ENCODE measurements at regions not wholly inside any gene's neighbourhood (a gene's known extent, or its start where the extent isn't known, plus 50 kb on each side); places are given as distances from the start of the nearest gene placed in this dataset.

- Histone ChIP-seq H3K9me3 (ENCODE audit: control insufficient read depth, low read length) (peaks cover 10% of the 10 kb centered on the region), H3K36me3 (ENCODE audit: control insufficient read depth, insufficient read depth, low read length) (no peaks in the 10 kb centered on the region), H3K27me3 (ENCODE audit: control insufficient read depth, insufficient read depth, low read length, poor library complexity, severe bottlenecking) (no peaks in the 10 kb centered on the region), H3K4me3 (ENCODE audit: low read length) (no peak overlapping the region), H3K4me1 (ENCODE audit: control insufficient read depth, insufficient read depth, low read length) (no peaks in the 10 kb centered on the region), H3K27ac (ENCODE audit: low read depth, low read length) (no peak overlapping the region), H3K9ac (ENCODE audit: extremely low read depth, low read length, poor library complexity, severe bottlenecking) (no peak overlapping the region)
- no peak for TF ChIP-seq CTCF (conservative IDR thresholded peaks at IDR 0.05)
- Mint-ChIP-seq H3K4me3 (no peak overlapping the region), H3K36me3 (ENCODE audit: low read depth) (peaks cover 2% of the 10 kb centered on the region), H3K4me1 (peaks cover 4% of the 10 kb centered on the region), H3K27me3 (ENCODE audit: insufficient read depth) (no peaks in the 10 kb centered on the region), H3K9me3 (peaks cover 21% of the 10 kb centered on the region), H3K27ac (no peak overlapping the region)
- 59 to 73% methylated on average over 2 to 3 of the region's 3 CpGs for WGBS, 2 experiments (ENCODE audit: insufficient coverage in 1 of 2, insufficient read length in 1 of 2)
- no peak for DNase-seq
Measured at GRCh38 chr13:79918620-79919019, 422.3 kb downstream of the SPRY2 start.

GRCh38 chr13:79917628-79918027, 423.3 kb downstream of the SPRY2 start:
- no peak for DNase-seq
- Histone ChIP-seq H3K36me3 (ENCODE audit: control insufficient read depth, insufficient read depth, low read length) (no peaks in the 10 kb centered on the region), H3K9me3 (ENCODE audit: control insufficient read depth, low read length) (peaks cover 10% of the 10 kb centered on the region), H3K4me3 (ENCODE audit: low read length) (no peak overlapping the region), H3K27me3 (ENCODE audit: control insufficient read depth, insufficient read depth, low read length, poor library complexity, severe bottlenecking) (no peaks in the 10 kb centered on the region), H3K9ac (ENCODE audit: extremely low read depth, low read length, poor library complexity, severe bottlenecking) (no peak overlapping the region), H3K27ac (ENCODE audit: low read depth, low read length) (no peak overlapping the region), H3K4me1 (ENCODE audit: control insufficient read depth, insufficient read depth, low read length) (no peaks in the 10 kb centered on the region)
- peaks cover 4% of the 10 kb centered on the region for H3K4me1 Mint-ChIP-seq
- peaks cover 14% of the 10 kb centered on the region for H3K9me3 Mint-ChIP-seq
- H3K4me3 Mint-ChIP-seq: no peak overlapping the region
- TF ChIP-seq CTCF (conservative IDR thresholded peaks at IDR 0.05): no peak
- H3K27ac Mint-ChIP-seq: no peak overlapping the region
- H3K27me3 Mint-ChIP-seq (ENCODE audit: insufficient read depth): no peaks in the 10 kb centered on the region
- H3K36me3 Mint-ChIP-seq (ENCODE audit: low read depth): peaks cover 2% of the 10 kb centered on the region
- WGBS, 2 experiments (ENCODE audit: insufficient coverage in 1 of 2, insufficient read length in 1 of 2): 92 to 100% methylated on average over 2 to 3 of the region's 3 CpGs

DNA sequence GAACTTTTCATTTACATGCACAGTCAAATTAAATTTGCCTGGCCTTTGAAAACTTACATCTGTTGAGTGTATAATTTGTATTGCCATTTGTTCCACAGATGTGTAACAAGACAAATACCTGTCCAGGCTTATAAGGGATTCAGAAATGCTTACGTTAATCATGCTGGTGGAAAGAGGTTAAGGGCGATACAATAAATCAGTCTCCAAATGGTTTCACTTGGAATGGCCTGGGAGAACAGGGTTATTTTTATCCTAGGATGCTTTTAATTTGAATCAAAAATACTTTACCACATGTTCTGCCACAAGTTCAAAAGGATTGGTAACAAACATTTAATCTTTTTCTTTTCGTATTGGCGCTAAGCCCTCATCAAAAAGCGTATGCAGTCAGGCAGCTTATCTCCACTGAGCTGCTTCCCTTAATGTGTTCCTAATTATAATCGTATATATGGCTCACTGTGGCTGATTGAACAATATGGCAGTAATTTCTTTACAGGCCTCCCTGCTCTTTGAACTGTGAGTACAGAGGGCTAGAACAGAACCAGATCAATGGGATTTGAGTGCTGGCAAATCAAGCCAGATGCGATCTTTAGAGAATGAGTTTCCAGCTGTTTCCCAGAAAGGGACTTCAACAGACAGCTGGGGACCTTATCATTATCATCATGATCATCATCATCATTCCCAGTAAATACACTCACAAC, 425.7 kb downstream of the SPRY2 start:
- H3K4me3 ChIP-seq (ENCODE audit: low read length): no peak overlapping the region
- Mint-ChIP-seq H3K4me1 (peaks cover 4% of the 10 kb centered on the region), H3K4me3 (no peak overlapping the region), H3K36me3 (ENCODE audit: low read depth) (no peaks in the 10 kb centered on the region), H3K27me3 (ENCODE audit: insufficient read depth) (no peaks in the 10 kb centered on the region), H3K27ac (no peak overlapping the region), H3K9me3 (no peaks in the 10 kb centered on the region)
- H3K27ac ChIP-seq (ENCODE audit: low read depth, low read length): no peak overlapping the region
- H3K9ac ChIP-seq (ENCODE audit: extremely low read depth, low read length, poor library complexity, severe bottlenecking): no peak overlapping the region
- H3K9me3 ChIP-seq (ENCODE audit: control insufficient read depth, low read length): no peaks in the 10 kb centered on the region
- no peak for DNase-seq
- H3K4me1 ChIP-seq (ENCODE audit: control insufficient read depth, insufficient read depth, low read length): no peaks in the 10 kb centered on the region
- H3K27me3 ChIP-seq (ENCODE audit: control insufficient read depth, insufficient read depth, low read length, poor library complexity, severe bottlenecking): no peaks in the 10 kb centered on the region
- H3K36me3 ChIP-seq (ENCODE audit: control insufficient read depth, insufficient read depth, low read length): no peaks in the 10 kb centered on the region
- no peak for TF ChIP-seq CTCF (conservative IDR thresholded peaks at IDR 0.05)
- WGBS, 2 experiments (ENCODE audit: insufficient coverage in 1 of 2, insufficient read length in 1 of 2): 90 to 92% methylated on average over 4 to 7 of the region's 7 CpGs
